ENCODE measurements at regions not wholly inside any gene's neighbourhood (a gene's known extent, or its start where the extent isn't known, plus 50 kb on each side); places are given as distances from the start of the nearest gene placed in this dataset.

GRCh38 chr11:71199226-71199820 lies 53.1 kb downstream of the SHANK2 start:
- WGBS, 2 donors: 79 to 91% methylated on average over 17 to 20 of the region's 20 CpGs
- H3K9me3 ChIP-seq: no peaks in the 10 kb centered on the region
- TF ChIP-seq POLR2A (IDR thresholded peaks at IDR 0.05) (no peak), CTCF (IDR thresholded peaks at IDR 0.05) (no peak)
- no peaks in the 10 kb centered on the region for H3K36me3 ChIP-seq (replicated peaks in 1 of 2; ENCODE audit: insufficient read depth in 1 of 2, low read depth in 2 of 2)
- ATAC-seq: no peak
- no peak overlapping the region for H3K4me3 ChIP-seq
- DNase-seq: no peak
- H3K27ac ChIP-seq: no peak overlapping the region
- H3K27me3 ChIP-seq: no peaks in the 10 kb centered on the region
- intact Hi-C loops (cut with DNase I): no loop called here
- no peaks in the 10 kb centered on the region for H3K4me1 ChIP-seq

- no peak overlapping the region for H3K4me3 ChIP-seq
- no peak for DNase-seq
- no peak overlapping the region for H3K27ac ChIP-seq
- H3K27me3 ChIP-seq: no peaks in the 10 kb centered on the region
- H3K9me3 ChIP-seq: no peaks in the 10 kb centered on the region
- intact Hi-C loops (cut with DNase I): no loop called here
- 90 to 91% methylated on average over 5 to 11 of the region's 11 CpGs for WGBS, 2 donors
- TF ChIP-seq CTCF (IDR thresholded peaks at IDR 0.05) (no peak), POLR2A (IDR thresholded peaks at IDR 0.05) (no peak)
- ATAC-seq: no peak
- no peaks in the 10 kb centered on the region for H3K36me3 ChIP-seq (replicated peaks in 1 of 2; ENCODE audit: insufficient read depth in 1 of 2, low read depth in 2 of 2)
- H3K4me1 ChIP-seq: no peaks in the 10 kb centered on the region
These were observed 53.6 kb downstream of the SHANK2 start for GRCh38 chr11:71198823-71199165.

- intact Hi-C loops (cut with DNase I): no loop called here
- H3K27me3 ChIP-seq: no peaks in the 10 kb centered on the region
- H3K9me3 ChIP-seq: no peaks in the 10 kb centered on the region
- no peak for TF ChIP-seq CTCF (IDR thresholded peaks at IDR 0.05)
- no peak for TF ChIP-seq POLR2A (IDR thresholded peaks at IDR 0.05)
- DNase-seq (no peak), ATAC-seq (no peak)
- no peaks in the 10 kb centered on the region for H3K4me1 ChIP-seq
- 88 to 89% methylated on average over 10 to 15 of the region's 17 CpGs for WGBS, 2 donors
- H3K27ac ChIP-seq: no peak overlapping the region
- no peak overlapping the region for H3K4me3 ChIP-seq
- H3K36me3 ChIP-seq (replicated peaks in 1 of 2; ENCODE audit: insufficient read depth in 1 of 2, low read depth in 2 of 2): no peaks in the 10 kb centered on the region
These were observed 54.1 kb downstream of the SHANK2 start for GRCh38 chr11:71198141-71198822.

- H3K36me3 ChIP-seq (replicated peaks in 1 of 2; ENCODE audit: insufficient read depth in 1 of 2, low read depth in 2 of 2): no peaks in the 10 kb centered on the region
- DNase-seq: no peak
- no peak for TF ChIP-seq POLR2A (IDR thresholded peaks at IDR 0.05)
- TF ChIP-seq CTCF (IDR thresholded peaks at IDR 0.05): no peak
- no peaks in the 10 kb centered on the region for H3K9me3 ChIP-seq
- intact Hi-C loops (cut with DNase I): no loop called here
- no peaks in the 10 kb centered on the region for H3K4me1 ChIP-seq
- H3K4me3 ChIP-seq: no peak overlapping the region
- ATAC-seq: no peak
- 75 to 88% methylated on average over 5 of the region's 5 CpGs for WGBS, 2 donors
- H3K27ac ChIP-seq: no peak overlapping the region
- H3K27me3 ChIP-seq: no peaks in the 10 kb centered on the region
These were observed 55.3 kb downstream of the SHANK2 start for GRCh38 chr11:71197096-71197495.

GRCh38 chr11:71194710-71195109 lies 57.7 kb downstream of the SHANK2 start:
- intact Hi-C loops (cut with DNase I): no loop called here

More at GRCh38 chr11:71194710-71195109, 57.7 kb downstream of the SHANK2 start:
- TF ChIP-seq POLR2A (IDR thresholded peaks at IDR 0.05) (no peak), CTCF (IDR thresholded peaks at IDR 0.05) (no peak)
- no peak for DNase-seq
- H3K27me3 ChIP-seq: no peaks in the 10 kb centered on the region
- no peaks in the 10 kb centered on the region for H3K9me3 ChIP-seq
- H3K36me3 ChIP-seq (replicated peaks in 1 of 2; ENCODE audit: insufficient read depth in 1 of 2, low read depth in 2 of 2): no peaks in the 10 kb centered on the region
- no peak for ATAC-seq
- H3K27ac ChIP-seq: no peak overlapping the region
- H3K4me1 ChIP-seq: no peaks in the 10 kb centered on the region
- WGBS, 2 donors: 87 to 97% methylated on average over 5 of the region's 5 CpGs
- H3K4me3 ChIP-seq: no peak overlapping the region
